NAMALWA (cell line): ENCODE measurements at regions not wholly inside any gene's neighbourhood (a gene's known extent, or its start where the extent isn't known, plus 50 kb on each side); places are given as distances from the start of the nearest gene placed in this dataset.

Source experiments
- DNase-seq: peaks from one replicate; pipeline ENCODE4 v3.0.0-alpha.2; 2015; ENCODE audit warnings: low spot score

- DNase-seq, result no peak
These were observed 461.5 kb downstream of the RMST start for GRCh38 chr12:97924122-97924521.

- DNase-seq, result no peak
These were observed 465.4 kb downstream of the RMST start for GRCh38 chr12:97927977-97928376.

GRCh38 chr12:97936165-97936564 is 473.6 kb downstream of the RMST start:
- no peak for DNase-seq

GRCh38 chr12:97938031-97938430 is 475.4 kb downstream of the RMST start:
- no peak for DNase-seq

GRCh38 chr12:97939156-97939555 is 476.6 kb downstream of the RMST start:
- no peak for DNase-seq

DNA sequence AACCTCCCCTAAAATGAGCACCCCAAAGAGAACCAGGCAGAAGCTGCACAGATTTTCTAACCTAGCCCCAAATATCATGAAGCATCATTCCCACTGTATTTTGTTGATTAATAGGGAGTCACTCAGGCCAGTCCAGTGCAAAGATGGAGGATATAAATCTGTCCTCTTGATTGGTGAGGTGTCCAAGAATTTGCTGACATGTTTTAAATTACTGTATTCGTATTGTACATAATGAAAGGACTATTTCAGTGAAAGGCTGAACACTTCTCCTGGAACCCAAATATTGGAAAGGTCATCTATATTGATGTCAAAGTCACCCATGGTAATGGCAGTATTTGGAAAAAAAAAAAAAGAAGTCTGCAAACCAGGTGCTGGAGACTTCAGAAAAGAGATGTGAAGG is 477.5 kb downstream of the RMST start:
- no peak for DNase-seq

GRCh38 chr12:97940629-97941028 is 478.0 kb downstream of the RMST start:
- no peak for DNase-seq

GRCh38 chr12:97941686-97942354 is 479.2 kb downstream of the RMST start:
- DNase-seq, result no peak

DNA sequence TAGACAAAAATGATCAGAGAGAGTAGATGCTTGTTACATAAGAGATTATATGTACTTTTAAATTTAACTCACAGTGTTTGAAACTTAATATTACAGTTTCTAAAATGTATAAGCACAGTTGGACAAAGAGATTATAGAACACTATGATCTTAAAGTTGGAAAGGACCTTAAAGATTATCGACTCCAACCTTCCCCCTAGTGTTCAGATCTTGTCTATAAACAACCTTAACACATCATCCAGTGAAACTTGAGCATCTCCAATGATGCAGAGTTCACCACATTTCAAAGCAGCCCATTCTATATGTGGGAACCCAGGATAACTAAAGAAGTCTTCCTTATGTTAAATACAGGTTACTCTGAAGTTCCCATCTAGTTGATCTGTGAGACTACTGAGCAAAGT is 480.8 kb downstream of the RMST start:
- no peak for DNase-seq

- DNase-seq, result no peak
These were observed 482.0 kb downstream of the RMST start for GRCh38 chr12:97944576-97944975.

DNA sequence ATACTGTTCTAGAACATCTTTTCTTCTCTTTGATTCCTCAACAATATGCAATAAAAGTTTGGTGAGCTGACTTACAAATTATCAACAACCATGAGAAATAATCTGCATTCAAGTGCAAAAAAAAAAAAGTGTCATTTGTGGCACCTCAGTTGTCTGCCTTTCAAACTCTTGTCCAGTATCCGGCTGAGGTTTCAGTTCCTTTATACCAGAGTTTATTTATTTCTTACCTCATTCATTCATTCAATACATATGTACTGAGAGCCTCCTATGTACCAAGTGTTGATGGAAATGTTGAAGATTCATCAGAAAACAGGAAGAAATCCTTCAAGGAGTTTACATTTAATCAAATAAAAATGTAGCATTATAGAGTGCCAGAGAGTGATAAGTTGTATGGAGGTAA is 484.1 kb downstream of the RMST start:
- no peak for DNase-seq

DNA sequence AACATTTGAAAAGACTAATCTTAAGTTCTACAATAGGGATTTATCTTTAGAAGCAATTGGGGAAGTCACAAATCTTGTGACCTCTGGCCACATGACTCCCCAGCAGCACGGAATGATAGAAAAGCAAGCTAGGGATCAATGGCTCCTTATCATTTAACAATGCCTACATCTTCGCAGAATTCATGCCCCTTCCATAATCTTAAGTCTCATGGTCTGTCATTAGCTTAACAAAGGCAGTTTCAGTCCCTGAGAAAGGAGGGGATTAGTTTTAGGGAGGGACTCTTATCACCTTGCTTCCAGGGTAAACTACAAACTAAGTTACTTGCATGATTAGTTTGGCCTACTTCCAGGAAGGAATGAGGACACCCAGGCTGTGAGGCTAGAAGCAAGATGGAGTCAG is 486.0 kb downstream of the RMST start:
- DNase-seq, result no peak

DNA sequence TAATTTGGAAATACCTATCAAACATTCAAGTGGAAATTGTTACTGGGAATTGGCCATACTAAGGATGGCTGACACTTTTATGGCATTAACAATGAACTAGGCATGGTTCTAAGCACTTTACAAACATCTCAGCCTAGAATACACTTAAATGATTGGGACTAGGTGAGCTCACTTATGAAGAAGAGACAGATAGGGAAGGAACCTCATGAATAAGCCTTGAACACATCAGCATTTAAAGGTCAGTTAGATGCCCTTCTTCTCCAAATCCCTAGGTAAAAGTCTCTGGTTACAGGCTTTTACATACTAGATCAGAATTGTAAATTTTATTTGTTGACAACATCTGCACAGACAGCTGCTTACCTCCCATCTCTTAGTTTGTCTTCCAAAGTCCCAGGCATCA is 488.6 kb downstream of the RMST start:
- DNase-seq, result no peak

- no peak for DNase-seq
These were observed 489.1 kb downstream of the RMST start for GRCh38 chr12:97951717-97952116.

GRCh38 chr12:97957109-97957508 is 494.5 kb downstream of the RMST start:
- DNase-seq, result no peak

DNA sequence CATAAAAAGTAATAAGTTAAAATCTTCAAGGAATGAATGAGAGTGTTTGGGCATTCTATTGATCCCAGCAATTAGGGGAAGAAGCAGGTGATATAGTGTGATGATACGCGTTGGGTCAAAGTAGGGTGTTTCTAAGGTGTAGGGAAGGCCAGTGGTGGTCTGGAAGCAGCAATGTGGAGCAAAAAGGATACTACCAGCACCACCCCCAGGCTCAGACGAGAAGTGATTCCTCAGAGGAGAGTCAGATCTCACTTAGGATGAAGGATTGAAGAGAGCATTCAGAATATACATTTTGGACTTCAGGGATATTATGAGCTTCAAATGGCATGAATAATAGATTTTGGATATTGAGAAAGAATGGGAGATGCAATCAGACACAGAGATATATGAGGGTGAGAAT is 497.6 kb downstream of the RMST start:
- DNase-seq, result no peak

GRCh38 chr12:97960741-97961608 is 498.4 kb downstream of the RMST start:
- DNase-seq, result peak; percentile 54

DNA sequence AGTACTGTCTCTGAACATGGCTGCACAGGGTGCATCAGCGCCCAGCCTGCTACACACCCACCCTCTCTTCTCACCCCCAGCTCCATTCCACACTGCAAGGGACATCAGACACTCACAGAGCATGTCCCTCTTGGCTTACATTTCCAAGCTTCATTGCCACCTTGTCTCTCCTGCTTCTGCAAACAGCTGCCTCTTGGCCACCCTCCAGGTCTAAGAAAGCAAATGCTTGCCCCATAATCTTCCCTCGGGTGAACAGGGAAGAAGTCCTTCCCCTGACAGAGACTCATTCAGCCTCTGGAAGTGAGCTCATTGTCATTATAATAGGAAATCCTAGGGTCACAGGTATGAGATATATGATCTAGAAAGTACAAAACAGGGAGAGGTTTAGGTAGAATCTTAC is 505.2 kb downstream of the RMST start:
- no peak for DNase-seq

- no peak for DNase-seq
These were observed 506.1 kb downstream of the RMST start for GRCh38 chr12:97968641-97969197.

GRCh38 chr12:97977870-97978405 is 515.3 kb downstream of the RMST start:
- DNase-seq, result no peak

DNA sequence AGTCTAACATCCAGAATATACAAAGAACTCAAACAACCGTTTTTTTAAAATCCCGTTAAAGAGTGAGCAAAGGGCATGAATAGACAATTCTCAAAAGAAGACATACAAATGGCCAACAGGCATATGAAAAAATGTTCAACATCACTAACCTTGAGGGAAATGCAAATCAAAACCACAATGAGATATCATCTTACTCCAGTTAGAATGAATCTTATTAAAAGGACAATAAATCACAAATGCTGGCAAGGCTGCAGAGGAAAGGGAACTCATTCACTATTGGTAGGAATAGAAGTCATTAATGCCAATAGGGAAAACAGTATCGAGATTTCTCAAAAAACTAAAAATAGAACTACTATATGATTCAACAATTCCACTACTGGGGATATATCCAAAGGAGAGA is 520.1 kb downstream of the RMST start:
- DNase-seq, result no peak

DNA sequence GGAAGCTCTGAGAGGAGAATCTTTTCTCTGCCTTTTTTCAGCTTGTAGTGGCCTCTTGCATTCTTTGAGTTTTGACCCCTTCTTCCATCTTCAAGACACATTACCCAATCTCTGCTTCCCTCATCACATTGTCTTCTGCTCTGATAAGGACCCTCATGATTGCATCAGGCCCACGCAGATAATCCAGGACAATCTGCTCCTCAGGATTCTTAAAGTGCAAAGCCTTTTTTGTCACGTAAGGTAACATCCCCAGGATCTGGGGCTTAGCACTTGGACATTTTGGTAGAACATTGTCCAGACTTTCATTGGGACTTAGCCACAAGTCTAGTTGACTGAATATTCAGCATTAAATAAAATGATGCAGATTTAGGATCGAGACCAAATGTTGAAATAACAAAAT is 521.2 kb downstream of the RMST start:
- no peak for DNase-seq

- DNase-seq, result no peak
These were observed 521.8 kb downstream of the RMST start for GRCh38 chr12:97984436-97984835.
